ENCODE measurements at regions not wholly inside any gene's neighbourhood (a gene's known extent, or its start where the extent isn't known, plus 50 kb on each side); places are given as distances from the start of the nearest gene placed in this dataset.

DNA sequence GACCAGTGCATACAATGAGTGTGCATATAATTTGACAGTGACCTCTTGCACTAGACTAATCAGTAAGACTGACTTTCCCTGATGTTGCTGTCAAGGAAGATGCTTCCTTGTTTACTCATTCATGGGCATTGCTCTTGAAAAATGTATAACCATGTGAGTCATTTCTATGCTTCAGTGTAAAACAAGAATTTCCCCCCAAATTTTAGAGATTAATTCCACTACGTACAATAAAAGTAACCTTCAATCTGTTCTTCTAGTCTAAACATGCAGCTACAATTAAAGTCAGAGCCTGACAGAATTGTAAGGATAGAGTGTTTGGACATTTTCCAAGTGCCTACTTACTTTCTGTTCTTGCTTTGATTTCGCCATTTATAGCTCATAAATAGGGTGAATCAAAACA is 935.7 kb downstream of the RAPGEF2 start:
- no peak overlapping the region for H3K4me3 ChIP-seq (ENCODE audit: low read depth, poor library complexity, severe bottlenecking)
- DNase-seq (ENCODE audit: low spot score in 2 of 2), result no peak
- intact Hi-C loops (cut with DNase I; ENCODE audit: low total_unique reads), result no loop called here
- 35 to 49% methylated on average over 2 of the region's 2 CpGs for WGBS, 2 donors
- TF ChIP-seq, protein P1, sequence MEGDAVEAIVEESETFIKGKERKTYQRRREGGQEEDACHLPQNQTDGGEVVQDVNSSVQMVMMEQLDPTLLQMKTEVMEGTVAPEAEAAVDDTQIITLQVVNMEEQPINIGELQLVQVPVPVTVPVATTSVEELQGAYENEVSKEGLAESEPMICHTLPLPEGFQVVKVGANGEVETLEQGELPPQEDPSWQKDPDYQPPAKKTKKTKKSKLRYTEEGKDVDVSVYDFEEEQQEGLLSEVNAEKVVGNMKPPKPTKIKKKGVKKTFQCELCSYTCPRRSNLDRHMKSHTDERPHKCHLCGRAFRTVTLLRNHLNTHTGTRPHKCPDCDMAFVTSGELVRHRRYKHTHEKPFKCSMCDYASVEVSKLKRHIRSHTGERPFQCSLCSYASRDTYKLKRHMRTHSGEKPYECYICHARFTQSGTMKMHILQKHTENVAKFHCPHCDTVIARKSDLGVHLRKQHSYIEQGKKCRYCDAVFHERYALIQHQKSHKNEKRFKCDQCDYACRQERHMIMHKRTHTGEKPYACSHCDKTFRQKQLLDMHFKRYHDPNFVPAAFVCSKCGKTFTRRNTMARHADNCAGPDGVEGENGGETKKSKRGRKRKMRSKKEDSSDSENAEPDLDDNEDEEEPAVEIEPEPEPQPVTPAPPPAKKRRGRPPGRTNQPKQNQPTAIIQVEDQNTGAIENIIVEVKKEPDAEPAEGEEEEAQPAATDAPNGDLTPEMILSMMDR (IDR thresholded peaks at IDR 0.05), result no peak
- TF ChIP-seq POLR2A (IDR thresholded peaks at IDR 0.05), result no peak

DNA sequence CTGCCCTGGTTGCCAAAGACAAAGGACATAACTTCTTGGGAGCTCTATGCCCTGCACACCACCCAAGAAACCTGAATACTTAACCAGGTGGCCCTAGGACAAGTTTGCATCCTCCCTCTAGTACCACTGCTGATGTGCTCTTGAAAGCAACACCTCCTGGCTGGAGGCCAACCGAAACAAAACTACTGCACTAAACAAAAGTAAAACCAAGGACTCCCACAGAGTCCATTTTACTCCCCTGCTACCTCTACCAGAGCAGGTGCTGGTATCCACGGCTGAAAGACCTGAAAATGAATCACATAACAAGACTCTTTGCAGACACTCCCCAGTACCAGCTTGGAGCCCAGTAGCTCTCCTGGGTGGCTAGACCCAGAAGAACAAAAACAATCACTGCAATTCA is 941.8 kb downstream of the RAPGEF2 start:
- TF ChIP-seq, protein P1 (IDR thresholded peaks at IDR 0.05), result no peak
- TF ChIP-seq POLR2A (IDR thresholded peaks at IDR 0.05), result no peak
- DNase-seq (ENCODE audit: low spot score in 2 of 2), result no peak
- intact Hi-C loops (cut with DNase I; ENCODE audit: low total_unique reads), result no loop called here
- 77 to 78% methylated on average over 2 of the region's 2 CpGs for WGBS, 2 donors
- H3K4me3 ChIP-seq (ENCODE audit: low read depth, poor library complexity, severe bottlenecking), result no peak overlapping the region

DNA sequence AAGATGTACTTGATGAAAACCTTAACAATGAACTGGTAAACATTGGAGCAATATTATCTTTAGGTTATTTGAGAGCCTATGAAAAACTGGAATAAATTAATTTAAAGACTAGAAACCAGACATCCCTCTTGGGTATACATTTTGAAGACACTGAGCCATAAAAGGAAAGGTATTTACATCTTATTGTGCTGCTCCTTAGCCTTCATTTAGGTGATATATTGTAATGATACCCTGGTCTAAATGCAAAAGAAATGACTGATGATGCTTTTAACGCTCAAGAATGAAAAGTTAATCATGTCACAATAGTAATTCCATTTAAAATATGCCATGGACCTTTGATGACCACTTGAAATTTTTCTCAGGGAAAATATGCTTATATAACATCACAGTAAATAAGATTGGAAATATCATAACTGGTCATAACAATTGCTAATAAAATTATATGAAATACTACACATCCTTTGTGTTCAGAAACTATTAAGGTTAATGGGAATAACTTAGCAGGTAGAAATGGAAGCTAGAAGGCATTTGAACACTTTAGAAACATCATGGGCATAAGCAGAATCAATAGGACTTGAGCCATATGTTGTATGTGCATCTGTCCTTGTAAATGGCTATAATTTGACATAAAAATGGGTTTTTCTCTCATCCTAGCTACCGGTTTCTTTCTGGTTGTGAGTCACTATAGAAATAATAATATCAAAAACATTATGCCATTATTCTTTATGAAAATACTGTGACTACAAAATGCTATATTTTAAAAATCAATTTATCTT is 979.7 kb downstream of the RAPGEF2 start:
- no peak overlapping the region for H3K4me3 ChIP-seq (ENCODE audit: low read depth, poor library complexity, severe bottlenecking)
- intact Hi-C loops (cut with DNase I; ENCODE audit: low total_unique reads), result no loop called here
- no peak for TF ChIP-seq POLR2A (IDR thresholded peaks at IDR 0.05)
- TF ChIP-seq, protein P1 (IDR thresholded peaks at IDR 0.05), result no peak
- WGBS, 2 donors, result 83 to 85% methylated on average over 2 of the region's 2 CpGs
- DNase-seq (ENCODE audit: low spot score in 2 of 2), result no peak

DNA sequence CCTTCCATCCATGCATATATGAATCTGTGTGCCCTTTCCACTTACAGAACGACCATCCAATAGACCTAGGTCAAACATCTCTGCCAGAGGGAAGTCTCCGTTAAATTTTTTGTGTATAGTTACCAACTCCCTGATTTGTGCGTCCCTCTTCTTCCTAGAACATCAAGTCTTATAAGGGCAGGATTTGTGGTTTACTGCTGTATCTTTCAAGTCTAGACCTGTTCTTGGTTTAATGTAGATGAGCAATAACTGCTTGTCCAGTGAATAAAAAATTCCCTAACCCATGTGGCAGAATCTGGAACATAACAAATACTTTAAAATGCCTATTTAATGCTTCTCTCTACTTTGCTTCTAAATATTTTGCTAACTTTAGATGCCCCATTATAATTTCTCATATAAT is 988.8 kb downstream of the RAPGEF2 start:
- TF ChIP-seq POLR2A (IDR thresholded peaks at IDR 0.05), result no peak
- TF ChIP-seq, protein P1 (IDR thresholded peaks at IDR 0.05), result no peak
- WGBS, 2 donors, result 73 to 80% methylated on average over 3 of the region's 3 CpGs
- DNase-seq (ENCODE audit: low spot score in 2 of 2), result no peak
- intact Hi-C loops (cut with DNase I; ENCODE audit: low total_unique reads), result no loop called here
- H3K4me3 ChIP-seq (ENCODE audit: low read depth, poor library complexity, severe bottlenecking), result no peak overlapping the region

DNA sequence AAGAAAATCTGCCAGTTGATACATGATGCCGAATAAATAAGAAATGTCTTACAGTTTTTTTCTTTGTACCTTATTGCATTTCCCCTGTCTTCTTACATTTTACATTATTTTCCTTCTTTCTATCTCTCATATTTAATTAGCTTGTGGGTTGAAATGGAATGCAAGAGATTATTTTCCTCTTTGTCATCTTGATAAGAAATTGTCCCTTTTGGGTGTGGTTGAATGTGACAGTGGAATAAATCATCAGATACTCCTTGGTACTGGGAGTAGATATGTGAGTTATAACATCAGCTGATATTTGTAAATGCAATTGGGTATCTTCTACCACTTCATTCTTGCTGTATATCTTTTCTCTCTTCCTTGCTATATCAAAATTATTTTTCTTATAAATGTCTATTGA is 997.4 kb downstream of the RAPGEF2 start:
- 87 to 91% methylated on average over 1 of the region's 1 CpG for WGBS, 2 donors
- H3K4me3 ChIP-seq (ENCODE audit: low read depth, poor library complexity, severe bottlenecking), result no peak overlapping the region
- intact Hi-C loops (cut with DNase I; ENCODE audit: low total_unique reads), result no loop called here
- DNase-seq (ENCODE audit: low spot score in 2 of 2), result no peak
- TF ChIP-seq, protein P1 (IDR thresholded peaks at IDR 0.05), result no peak
- TF ChIP-seq POLR2A (IDR thresholded peaks at IDR 0.05), result no peak

DNA sequence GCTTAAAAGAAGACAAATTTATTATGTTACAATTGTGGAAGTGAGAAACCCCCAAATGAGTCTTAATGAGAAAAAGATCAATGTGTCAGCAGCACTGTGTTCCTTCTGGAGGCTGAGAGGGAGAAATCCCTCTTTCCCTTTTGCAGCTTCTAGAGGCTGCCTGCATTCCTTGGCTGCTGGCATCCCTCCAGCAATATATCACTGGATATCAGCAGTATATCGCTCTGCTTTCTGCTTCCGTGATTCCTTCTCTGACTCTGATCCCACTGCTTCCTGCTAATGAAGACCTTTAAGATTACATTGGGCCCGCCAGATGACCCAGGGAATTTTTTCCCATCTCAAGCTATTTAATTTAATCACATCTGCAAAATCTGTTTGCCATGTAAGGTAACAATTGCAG is 1008.0 kb downstream of the RAPGEF2 start:
- no peak overlapping the region for H3K4me3 ChIP-seq (ENCODE audit: low read depth, poor library complexity, severe bottlenecking)
- 64 to 67% methylated on average over 3 of the region's 3 CpGs for WGBS, 2 donors
- TF ChIP-seq, protein P1 (IDR thresholded peaks at IDR 0.05), result no peak
- TF ChIP-seq POLR2A (IDR thresholded peaks at IDR 0.05), result no peak
- DNase-seq (ENCODE audit: low spot score in 2 of 2), result no peak
- intact Hi-C loops (cut with DNase I; ENCODE audit: low total_unique reads), result no loop called here

Measured in lower leg skin (tissue), 4 donors.